ENCODE measurements at regions not wholly inside any gene's neighbourhood (a gene's known extent, or its start where the extent isn't known, plus 50 kb on each side); places are given as distances from the start of the nearest gene placed in this dataset.

DNA sequence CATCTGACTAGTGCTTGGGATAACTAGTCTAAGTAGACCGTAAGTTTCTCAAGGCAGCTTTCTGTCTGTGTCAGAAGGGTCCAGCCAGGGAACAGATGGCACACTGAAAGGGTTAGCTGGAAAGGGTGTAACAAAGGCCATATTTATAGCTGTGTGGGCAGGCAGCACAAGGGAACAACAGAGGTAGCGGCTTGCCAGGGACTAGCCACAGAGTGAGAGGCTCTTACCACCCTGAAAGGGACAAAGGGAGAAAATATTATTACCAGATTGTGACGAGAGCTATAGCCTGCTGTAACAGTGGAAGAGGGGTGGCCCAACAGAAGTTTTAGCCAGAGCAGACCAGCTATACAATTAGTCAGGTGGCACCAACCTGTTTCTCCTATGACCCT, 129.4 kb downstream of the CCDC34 start:
- intact Hi-C loops (cut with DNase I), result no loop called here
- Histone ChIP-seq H3K4me1 (peaks cover 0 to 29% (median 0%) of the 10 kb centered on the region in 9 donors), H3K27ac (peak overlapping the region in 9 of 10 donors; percentile 3 to 84 (median 66)), H3K4me3 (peak overlapping the region in 1 of 10 donors; percentile 19), H3K9me3 (no peaks in the 10 kb centered on the region), H3K36me3 (no peaks in the 10 kb centered on the region), H3K27me3 (no peaks in the 10 kb centered on the region)
- no peak for DNase-seq
- 85 to 89% methylated on average over 3 of the region's 3 CpGs for WGBS, 2 donors
- ATAC-seq, result peak in 6 of 8 donors; percentile 11 to 46 (median 24)
- TF ChIP-seq, protein P1, sequence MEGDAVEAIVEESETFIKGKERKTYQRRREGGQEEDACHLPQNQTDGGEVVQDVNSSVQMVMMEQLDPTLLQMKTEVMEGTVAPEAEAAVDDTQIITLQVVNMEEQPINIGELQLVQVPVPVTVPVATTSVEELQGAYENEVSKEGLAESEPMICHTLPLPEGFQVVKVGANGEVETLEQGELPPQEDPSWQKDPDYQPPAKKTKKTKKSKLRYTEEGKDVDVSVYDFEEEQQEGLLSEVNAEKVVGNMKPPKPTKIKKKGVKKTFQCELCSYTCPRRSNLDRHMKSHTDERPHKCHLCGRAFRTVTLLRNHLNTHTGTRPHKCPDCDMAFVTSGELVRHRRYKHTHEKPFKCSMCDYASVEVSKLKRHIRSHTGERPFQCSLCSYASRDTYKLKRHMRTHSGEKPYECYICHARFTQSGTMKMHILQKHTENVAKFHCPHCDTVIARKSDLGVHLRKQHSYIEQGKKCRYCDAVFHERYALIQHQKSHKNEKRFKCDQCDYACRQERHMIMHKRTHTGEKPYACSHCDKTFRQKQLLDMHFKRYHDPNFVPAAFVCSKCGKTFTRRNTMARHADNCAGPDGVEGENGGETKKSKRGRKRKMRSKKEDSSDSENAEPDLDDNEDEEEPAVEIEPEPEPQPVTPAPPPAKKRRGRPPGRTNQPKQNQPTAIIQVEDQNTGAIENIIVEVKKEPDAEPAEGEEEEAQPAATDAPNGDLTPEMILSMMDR (IDR thresholded peaks at IDR 0.05), result no peak

DNA sequence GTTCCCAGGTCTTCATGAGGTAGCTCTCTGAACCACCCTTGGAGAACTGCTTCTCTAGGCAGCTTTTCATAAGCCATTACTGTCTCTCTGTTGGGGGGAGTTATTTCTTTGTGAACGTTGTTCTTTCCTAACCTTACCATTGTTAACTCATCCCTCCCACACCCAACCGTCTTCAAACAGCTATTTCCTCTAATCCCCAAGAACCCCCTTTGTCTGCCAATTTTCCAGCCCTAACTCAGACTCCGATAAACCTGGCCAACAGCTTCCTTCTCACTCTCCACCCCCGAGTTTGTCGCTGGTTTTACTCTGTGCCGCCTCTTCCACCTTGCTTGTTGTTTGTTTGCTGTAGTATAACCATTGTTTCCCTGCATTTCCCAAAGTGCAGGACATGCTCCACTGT, 131.5 kb downstream of the CCDC34 start:
- Histone ChIP-seq H3K4me3 (peak overlapping the region in 1 of 10 donors; percentile 9), H3K27ac (peak overlapping the region in 3 of 10 donors; percentile 35 to 62 (median 35)), H3K9me3 (no peaks in the 10 kb centered on the region), H3K4me1 (peaks cover 0 to 38% (median 0%) of the 10 kb centered on the region in 9 donors), H3K36me3 (no peaks in the 10 kb centered on the region), H3K27me3 (no peaks in the 10 kb centered on the region)
- ATAC-seq (no peak), DNase-seq (no peak)
- 39 to 51% methylated on average over 6 of the region's 6 CpGs for WGBS, 2 donors
- intact Hi-C loops (cut with DNase I), result no loop called here
- TF ChIP-seq, protein P1 (IDR thresholded peaks at IDR 0.05), result no peak

DNA sequence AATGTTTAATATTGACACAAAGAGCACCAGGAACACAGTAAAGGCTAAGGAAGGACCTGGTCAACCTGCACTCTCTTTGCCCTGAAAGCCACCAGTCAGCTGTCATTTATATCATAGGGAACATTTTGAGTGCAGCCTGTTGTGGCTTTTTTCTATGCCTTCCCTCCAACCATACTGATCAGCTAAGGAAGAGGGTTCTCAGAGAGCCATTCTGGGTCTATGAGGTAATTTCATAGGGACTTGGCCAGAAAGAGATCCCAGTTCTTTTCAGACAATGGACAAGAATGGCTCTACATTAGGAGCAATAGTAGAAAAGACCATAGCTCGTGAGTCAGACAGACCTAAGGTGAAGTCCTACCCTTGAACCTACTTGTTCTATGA, 132.8 kb downstream of the CCDC34 start:
- H3K27ac ChIP-seq, result peak overlapping the region in 5 of 10 donors; percentile 14 to 62 (median 21)
- WGBS, 2 donors, result 83 to 92% methylated on average over 1 of the region's 1 CpG
- DNase-seq (no peak), ATAC-seq (no peak)
- H3K4me1 ChIP-seq, result peaks cover 0 to 35% (median 0%) of the 10 kb centered on the region in 9 donors
- TF ChIP-seq, protein P1 (IDR thresholded peaks at IDR 0.05), result no peak
- H3K27me3 ChIP-seq, result no peaks in the 10 kb centered on the region
- no peak overlapping the region for H3K4me3 ChIP-seq
- H3K9me3 ChIP-seq, result no peaks in the 10 kb centered on the region
- H3K36me3 ChIP-seq, result no peaks in the 10 kb centered on the region
- intact Hi-C loops (cut with DNase I), result no loop called here

DNA sequence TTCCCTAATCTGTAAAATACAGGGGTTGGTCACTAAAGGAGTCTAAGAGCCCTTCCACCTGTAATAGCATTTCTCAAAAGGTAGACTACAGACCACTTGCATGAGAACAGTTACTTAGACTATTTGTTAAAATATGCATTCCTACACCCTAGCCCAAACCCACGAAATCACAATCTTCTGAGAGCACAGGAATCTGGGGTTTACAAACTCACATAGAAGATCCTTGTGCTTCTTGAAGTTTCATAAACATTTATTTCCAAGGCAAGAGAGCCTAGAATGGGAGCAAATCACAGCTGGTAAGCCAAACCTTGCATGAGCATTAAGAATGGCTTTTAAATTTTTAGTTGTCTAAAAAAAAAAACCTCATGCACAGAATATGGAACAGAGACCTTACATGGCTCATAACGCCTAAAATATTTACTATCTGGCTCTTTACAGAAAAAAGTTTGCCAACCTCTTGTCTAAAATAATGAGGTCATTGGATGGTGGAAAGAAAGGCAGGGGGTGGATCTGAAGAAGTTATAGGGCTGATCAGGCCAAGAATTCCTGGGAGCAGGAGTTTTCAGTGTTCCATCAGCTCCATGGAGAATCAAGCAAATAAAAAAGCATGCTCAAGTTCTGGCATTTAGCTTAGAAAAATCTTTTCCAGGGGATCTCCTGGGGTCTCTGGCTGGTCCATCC, 133.4 kb downstream of the CCDC34 start:
- ATAC-seq (no peak), DNase-seq (no peak)
- Histone ChIP-seq H3K27ac (peak overlapping the region in 5 of 10 donors; percentile 14 to 62 (median 21)), H3K36me3 (no peaks in the 10 kb centered on the region), H3K27me3 (no peaks in the 10 kb centered on the region), H3K4me1 (peaks cover 0 to 30% (median 0%) of the 10 kb centered on the region in 9 donors), H3K9me3 (no peaks in the 10 kb centered on the region), H3K4me3 (no peak overlapping the region)
- intact Hi-C loops (cut with DNase I), result no loop called here
- TF ChIP-seq, protein P1 (IDR thresholded peaks at IDR 0.05), result no peak
- 75 to 79% methylated on average over 2 of the region's 2 CpGs for WGBS, 2 donors

Measured in heart right ventricle (tissue), 16 donors.